ENCODE measurements at regions not wholly inside any gene's neighbourhood (a gene's known extent, or its start where the extent isn't known, plus 50 kb on each side); places are given as distances from the start of the nearest gene placed in this dataset.

DNA sequence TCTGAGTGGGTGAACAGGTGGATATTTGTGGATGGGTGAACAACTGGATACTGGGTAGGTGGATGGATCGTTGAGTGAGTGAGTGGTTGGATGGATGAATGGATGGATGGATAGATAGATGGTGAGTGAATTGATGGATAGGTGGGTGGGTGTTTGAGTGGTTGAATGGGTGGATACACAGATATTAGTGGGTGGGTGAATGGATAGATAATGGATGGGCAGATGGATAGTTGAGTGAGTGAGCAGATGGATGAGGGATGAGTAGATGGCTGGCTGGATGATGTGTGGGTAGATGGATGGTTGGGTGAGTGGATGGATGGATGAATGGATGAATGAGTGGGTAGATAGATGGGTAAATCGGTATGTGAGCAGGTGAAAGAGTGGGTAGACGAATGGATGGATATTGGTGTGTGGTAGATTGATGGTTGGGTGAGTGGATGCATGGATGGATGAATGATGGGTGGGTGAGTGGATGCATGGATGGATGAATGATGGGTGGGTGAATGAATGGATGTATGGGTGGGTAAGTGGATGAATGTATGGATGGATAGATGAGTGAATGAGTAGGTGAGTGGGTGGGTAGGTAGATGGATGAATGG lies 406.7 kb downstream of the MN1 start:
- DNase-seq: no peak
- H2BK120ac ChIP-seq (ENCODE audit: low read depth, low read length): no peak overlapping the region
- H2AK5ac ChIP-seq (ENCODE audit: low read length, severe bottlenecking): no peak overlapping the region
- no peak overlapping the region for H2AFZ ChIP-seq (ENCODE audit: low read depth, low read length)
- H3K79me1 ChIP-seq (replicated peaks; ENCODE audit: low read length, poor library complexity, severe bottlenecking): no peaks in the 10 kb centered on the region
- no peak overlapping the region for H3K4me3 ChIP-seq (ENCODE audit: insufficient read depth in 1 of 2, low read depth in 1 of 2, low read length in 2 of 2)
- H3K4me2 ChIP-seq (ENCODE audit: low read length, poor library complexity, severe bottlenecking): no peak overlapping the region
- H2BK5ac ChIP-seq (ENCODE audit: low read depth, low read length, poor library complexity, severe bottlenecking): no peak overlapping the region
- no peak overlapping the region for H3K27ac ChIP-seq (ENCODE audit: low read length, poor library complexity, severe bottlenecking)
- H3K4ac ChIP-seq (ENCODE audit: low read depth in 1 of 2, low read length in 2 of 2): no peak overlapping the region
- no peak overlapping the region for H3K14ac ChIP-seq (ENCODE audit: low read length in 2 of 2)
- H3K36me3 ChIP-seq (ENCODE audit: control insufficient read depth in 1 of 2, insufficient read depth in 2 of 2, low read depth in 1 of 2, low read length in 2 of 2): no peaks in the 10 kb centered on the region
- H3K27me3 ChIP-seq (ENCODE audit: control insufficient read depth in 1 of 2, insufficient read depth in 1 of 2, low read length in 2 of 2): peaks cover 3 to 64% of the 10 kb centered on the region in 2 experiments
- H4K8ac ChIP-seq (ENCODE audit: low read length): no peak overlapping the region
- H3K18ac ChIP-seq (ENCODE audit: low read depth in 1 of 2, low read length in 2 of 2): no peak overlapping the region
- H3K4me1 ChIP-seq (ENCODE audit: control insufficient read depth, insufficient read depth, low read depth, low read length): peaks cover 3% of the 10 kb centered on the region
- H3K23ac ChIP-seq (ENCODE audit: low read length in 2 of 2): no peak overlapping the region
- WGBS: 87% methylated on average over 3 of the region's 3 CpGs
- H4K91ac ChIP-seq (ENCODE audit: low read length): no peak overlapping the region
- H2BK15ac ChIP-seq (ENCODE audit: low read depth, poor library complexity, severe bottlenecking): no peak overlapping the region
- H2BK12ac ChIP-seq (ENCODE audit: low read length in 2 of 2): no peak overlapping the region
- no peak overlapping the region for H3K9ac ChIP-seq (ENCODE audit: low read length)
- no peaks in the 10 kb centered on the region for H3K9me3 ChIP-seq (ENCODE audit: control insufficient read depth, low read length)

DNA sequence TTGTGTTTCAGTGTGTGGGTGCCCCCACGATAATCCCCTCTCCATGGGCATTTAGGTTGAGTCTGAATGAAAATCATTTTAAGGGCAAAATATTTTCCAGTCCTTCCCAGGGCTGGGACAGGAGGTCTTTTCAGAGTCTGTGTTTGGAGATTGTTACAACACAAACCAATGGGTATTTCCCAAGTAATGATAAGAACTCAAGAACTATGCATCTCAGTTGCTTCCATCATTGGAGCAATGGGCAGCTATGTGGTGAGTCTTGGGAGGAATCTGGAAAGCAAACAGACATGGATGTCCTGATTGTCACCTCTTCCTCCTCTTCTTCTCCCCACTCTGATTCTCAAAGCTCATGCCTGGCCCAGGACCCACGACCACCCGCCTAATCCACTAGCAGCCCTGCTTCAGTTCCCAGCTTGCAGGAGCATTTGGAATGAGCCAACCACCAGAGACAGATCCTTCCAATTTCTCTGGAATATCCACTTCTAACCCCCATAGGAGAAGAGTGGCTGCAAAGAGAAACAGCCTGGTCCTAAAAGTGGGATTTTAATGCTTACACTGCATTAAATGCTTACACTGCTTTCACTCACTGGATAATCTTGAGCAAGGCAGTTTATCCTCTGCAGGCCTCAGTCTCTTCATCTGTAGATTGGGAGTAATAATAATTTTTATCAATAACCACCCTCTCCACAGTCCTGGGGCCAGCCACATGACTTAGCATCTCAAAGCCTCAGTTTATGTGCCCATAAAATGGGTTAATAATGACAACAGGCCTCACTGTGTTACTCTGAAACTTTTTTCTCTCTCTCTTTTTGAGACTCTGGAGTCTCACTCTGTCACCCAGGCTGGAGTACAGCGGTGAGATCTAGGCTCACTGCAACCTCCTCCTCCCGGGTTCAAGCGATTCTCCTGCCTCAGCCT lies 404.3 kb downstream of the MN1 start:
- no peak overlapping the region for H3K4me3 ChIP-seq (ENCODE audit: insufficient read depth in 1 of 2, low read depth in 1 of 2, low read length in 2 of 2)
- no peak overlapping the region for H2BK5ac ChIP-seq (ENCODE audit: low read depth, low read length, poor library complexity, severe bottlenecking)
- 93% methylated on average over 6 of the region's 6 CpGs for WGBS
- H2BK15ac ChIP-seq (ENCODE audit: low read depth, poor library complexity, severe bottlenecking): no peak overlapping the region
- peaks cover 1 to 50% of the 10 kb centered on the region in 2 experiments for H3K27me3 ChIP-seq (ENCODE audit: control insufficient read depth in 1 of 2, insufficient read depth in 1 of 2, low read length in 2 of 2)
- H3K14ac ChIP-seq (ENCODE audit: low read length in 2 of 2): no peak overlapping the region
- H2AFZ ChIP-seq (ENCODE audit: low read depth, low read length): no peak overlapping the region
- H2BK12ac ChIP-seq (ENCODE audit: low read length in 2 of 2): no peak overlapping the region
- no peak overlapping the region for H4K91ac ChIP-seq (ENCODE audit: low read length)
- H2AK5ac ChIP-seq (ENCODE audit: low read length, severe bottlenecking): no peak overlapping the region
- no peak overlapping the region for H3K27ac ChIP-seq (ENCODE audit: low read length, poor library complexity, severe bottlenecking)
- H3K4ac ChIP-seq (ENCODE audit: low read depth in 1 of 2, low read length in 2 of 2): no peak overlapping the region
- H4K8ac ChIP-seq (ENCODE audit: low read length): no peak overlapping the region
- no peak overlapping the region for H3K4me2 ChIP-seq (ENCODE audit: low read length, poor library complexity, severe bottlenecking)
- H3K9ac ChIP-seq (ENCODE audit: low read length): no peak overlapping the region
- peak; percentile 41 for DNase-seq
- H3K36me3 ChIP-seq (ENCODE audit: control insufficient read depth in 1 of 2, insufficient read depth in 2 of 2, low read depth in 1 of 2, low read length in 2 of 2): no peaks in the 10 kb centered on the region
- H2BK120ac ChIP-seq (ENCODE audit: low read depth, low read length): no peak overlapping the region
- no peaks in the 10 kb centered on the region for H3K4me1 ChIP-seq (ENCODE audit: control insufficient read depth, insufficient read depth, low read depth, low read length)
- no peak overlapping the region for H3K23ac ChIP-seq (ENCODE audit: low read length in 2 of 2)
- no peaks in the 10 kb centered on the region for H3K9me3 ChIP-seq (ENCODE audit: control insufficient read depth, low read length)
- no peaks in the 10 kb centered on the region for H3K79me1 ChIP-seq (replicated peaks; ENCODE audit: low read length, poor library complexity, severe bottlenecking)
- H3K18ac ChIP-seq (ENCODE audit: low read depth in 1 of 2, low read length in 2 of 2): no peak overlapping the region

DNA sequence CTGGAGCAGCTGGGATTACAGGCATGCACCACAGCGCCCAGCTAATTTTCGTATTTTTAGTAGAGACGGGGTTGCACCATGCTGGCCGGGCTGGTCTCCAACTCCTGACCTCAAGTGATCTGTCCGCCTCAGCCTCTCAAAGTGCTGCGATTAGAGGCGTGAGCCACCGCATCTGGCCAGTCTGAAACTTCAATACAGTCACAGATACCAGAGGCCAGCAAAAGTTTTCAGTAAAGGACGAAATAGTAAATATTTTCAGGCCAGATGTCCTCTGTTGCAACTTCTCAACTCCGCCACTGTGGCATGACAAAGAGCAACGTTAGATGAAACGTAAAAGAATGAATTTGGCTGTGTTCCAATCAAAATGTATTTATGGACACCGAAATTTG lies 403.6 kb downstream of the MN1 start:
- Histone ChIP-seq H2AK5ac (ENCODE audit: low read length, severe bottlenecking) (no peak overlapping the region), H3K4me3 (ENCODE audit: insufficient read depth in 1 of 2, low read depth in 1 of 2, low read length in 2 of 2) (no peak overlapping the region), H2BK5ac (ENCODE audit: low read depth, low read length, poor library complexity, severe bottlenecking) (no peak overlapping the region), H3K4me1 (ENCODE audit: control insufficient read depth, insufficient read depth, low read depth, low read length) (no peaks in the 10 kb centered on the region), H3K27ac (ENCODE audit: low read length, poor library complexity, severe bottlenecking) (no peak overlapping the region), H3K4ac (ENCODE audit: low read depth in 1 of 2, low read length in 2 of 2) (no peak overlapping the region), H3K36me3 (ENCODE audit: control insufficient read depth in 1 of 2, insufficient read depth in 2 of 2, low read depth in 1 of 2, low read length in 2 of 2) (no peaks in the 10 kb centered on the region), H3K18ac (ENCODE audit: low read depth in 1 of 2, low read length in 2 of 2) (no peak overlapping the region), H2BK120ac (ENCODE audit: low read depth, low read length) (no peak overlapping the region), H3K9ac (ENCODE audit: low read length) (no peak overlapping the region), H3K4me2 (ENCODE audit: low read length, poor library complexity, severe bottlenecking) (no peak overlapping the region), H2BK15ac (ENCODE audit: low read depth, poor library complexity, severe bottlenecking) (no peak overlapping the region), H3K9me3 (ENCODE audit: control insufficient read depth, low read length) (peaks cover 3% of the 10 kb centered on the region), H3K27me3 (ENCODE audit: control insufficient read depth in 1 of 2, insufficient read depth in 1 of 2, low read length in 2 of 2) (peaks cover 0 to 46% of the 10 kb centered on the region in 2 experiments), H2AFZ (ENCODE audit: low read depth, low read length) (no peak overlapping the region), H3K23ac (ENCODE audit: low read length in 2 of 2) (no peak overlapping the region), H2BK12ac (ENCODE audit: low read length in 2 of 2) (no peak overlapping the region), H3K14ac (ENCODE audit: low read length in 2 of 2) (no peak overlapping the region), H4K8ac (ENCODE audit: low read length) (no peak overlapping the region), H4K91ac (ENCODE audit: low read length) (no peak overlapping the region), H3K79me1 (replicated peaks; ENCODE audit: low read length, poor library complexity, severe bottlenecking) (no peaks in the 10 kb centered on the region)
- 86% methylated on average over 11 of the region's 13 CpGs for WGBS
- no peak for DNase-seq

DNA sequence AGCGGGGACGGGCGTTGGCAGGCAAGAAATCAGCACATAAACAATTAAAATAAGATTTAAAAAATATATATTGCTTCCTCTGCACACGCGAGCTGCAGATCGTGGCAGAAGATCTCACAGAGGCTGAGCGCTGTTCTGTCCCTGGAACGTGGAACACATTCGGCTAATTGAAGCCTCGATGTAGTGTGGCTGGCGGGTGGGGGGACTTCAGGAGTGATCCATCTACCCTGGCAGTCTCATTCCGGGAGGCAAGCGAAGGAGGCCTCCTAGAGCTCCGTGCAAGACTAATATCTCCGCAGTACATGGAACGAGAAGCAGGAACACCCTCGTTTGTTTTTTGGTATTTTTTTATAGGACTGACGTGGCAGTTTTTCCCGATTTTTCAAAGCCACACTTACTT lies 402.4 kb downstream of the MN1 start:
- no peak overlapping the region for H3K4ac ChIP-seq (ENCODE audit: low read depth in 1 of 2, low read length in 2 of 2)
- no peak overlapping the region for H3K27ac ChIP-seq (ENCODE audit: low read length, poor library complexity, severe bottlenecking)
- no peak overlapping the region for H3K14ac ChIP-seq (ENCODE audit: low read length in 2 of 2)
- no peak overlapping the region for H3K4me2 ChIP-seq (ENCODE audit: low read length, poor library complexity, severe bottlenecking)
- no peaks in the 10 kb centered on the region for H3K79me1 ChIP-seq (replicated peaks; ENCODE audit: low read length, poor library complexity, severe bottlenecking)
- H2AK5ac ChIP-seq (ENCODE audit: low read length, severe bottlenecking): no peak overlapping the region
- H3K36me3 ChIP-seq (ENCODE audit: control insufficient read depth in 1 of 2, insufficient read depth in 2 of 2, low read depth in 1 of 2, low read length in 2 of 2): no peaks in the 10 kb centered on the region
- no peak overlapping the region for H2BK120ac ChIP-seq (ENCODE audit: low read depth, low read length)
- no peak overlapping the region for H4K8ac ChIP-seq (ENCODE audit: low read length)
- peak overlapping the region; percentile 79 for H3K9ac ChIP-seq (ENCODE audit: low read length)
- H4K91ac ChIP-seq (ENCODE audit: low read length): no peak overlapping the region
- H3K4me1 ChIP-seq (ENCODE audit: control insufficient read depth, insufficient read depth, low read depth, low read length): no peaks in the 10 kb centered on the region
- no peak overlapping the region for H3K23ac ChIP-seq (ENCODE audit: low read length in 2 of 2)
- H3K4me3 ChIP-seq (ENCODE audit: insufficient read depth in 1 of 2, low read depth in 1 of 2, low read length in 2 of 2): peak overlapping the region in 1 of 2 experiments; percentile 55
- H3K27me3 ChIP-seq (ENCODE audit: control insufficient read depth in 1 of 2, insufficient read depth in 1 of 2, low read length in 2 of 2): peaks cover 0 to 38% of the 10 kb centered on the region in 2 experiments
- no peak overlapping the region for H2BK5ac ChIP-seq (ENCODE audit: low read depth, low read length, poor library complexity, severe bottlenecking)
- WGBS: 71% methylated on average over 15 of the region's 19 CpGs
- H2BK12ac ChIP-seq (ENCODE audit: low read length in 2 of 2): no peak overlapping the region
- no peak for DNase-seq
- H2AFZ ChIP-seq (ENCODE audit: low read depth, low read length): no peak overlapping the region
- H2BK15ac ChIP-seq (ENCODE audit: low read depth, poor library complexity, severe bottlenecking): no peak overlapping the region
- H3K18ac ChIP-seq (ENCODE audit: low read depth in 1 of 2, low read length in 2 of 2): no peak overlapping the region
- peaks cover 5% of the 10 kb centered on the region for H3K9me3 ChIP-seq (ENCODE audit: control insufficient read depth, low read length)
